ENCODE measurements at regions not wholly inside any gene's neighbourhood (a gene's known extent, or its start where the extent isn't known, plus 50 kb on each side); places are given as distances from the start of the nearest gene placed in this dataset.

GRCh38 chr11:110829873-110830272 lies 117.6 kb upstream of the ARHGAP20 start (continued):
- TF ChIP-seq ARID4B (CRISPR knock-in tag; IDR thresholded peaks at IDR 0.05; ENCODE audit: borderline replicate concordance) (no peak), RELA (CRISPR knock-in tag; IDR thresholded peaks at IDR 0.05; ENCODE audit: borderline replicate concordance) (no peak), ZMAT4 (CRISPR knock-in tag; IDR thresholded peaks at IDR 0.05) (no peak), ZNF671 (CRISPR knock-in tag; IDR thresholded peaks at IDR 0.05) (no peak)

GRCh38 chr11:110828086-110828485 lies 115.8 kb upstream of the ARHGAP20 start:
- Mint-ChIP-seq H3K9me3 (no peaks in the 10 kb centered on the region), H3K36me3 (no peaks in the 10 kb centered on the region), H3K27ac (no peak overlapping the region), H3K4me3 (no peak overlapping the region), H3K27me3 (ENCODE audit: low read depth) (no peaks in the 10 kb centered on the region), H3K4me1 (peaks cover 20% of the 10 kb centered on the region)
- ATAC-seq, result no peak
- ChIA-PET POLR2A (no interaction called here), CTCF (no interaction called here)
- TF ChIP-seq ZNF317 (CRISPR knock-in tag; IDR thresholded peaks at IDR 0.05; ENCODE audit: borderline replicate concordance, low read depth), result no peak
- TF ChIP-seq E2F4 (CRISPR knock-in tag; IDR thresholded peaks at IDR 0.05; ENCODE audit: borderline replicate concordance, low read depth), result no peak
- TF ChIP-seq RELA (CRISPR knock-in tag; IDR thresholded peaks at IDR 0.05; ENCODE audit: borderline replicate concordance), result no peak
- TF ChIP-seq ATF2 (CRISPR knock-in tag; IDR thresholded peaks at IDR 0.05; ENCODE audit: borderline replicate concordance, low read depth), result no peak
- no peak for TF ChIP-seq SOX15 (CRISPR knock-in tag; IDR thresholded peaks at IDR 0.05)
- TF ChIP-seq ESRRA (CRISPR knock-in tag; IDR thresholded peaks at IDR 0.05; ENCODE audit: borderline replicate concordance), result no peak
- TF ChIP-seq MLX (CRISPR knock-in tag; IDR thresholded peaks at IDR 0.05), result no peak
- no peak for TF ChIP-seq ZBTB21 (CRISPR knock-in tag; IDR thresholded peaks at IDR 0.05; ENCODE audit: borderline replicate concordance)
- no peak for TF ChIP-seq OVOL2 (CRISPR knock-in tag; IDR thresholded peaks at IDR 0.05; ENCODE audit: borderline replicate concordance)
- TF ChIP-seq IRF2 (CRISPR knock-in tag; IDR thresholded peaks at IDR 0.05; ENCODE audit: borderline replicate concordance, low read depth), result no peak
- TF ChIP-seq TP53 (CRISPR knock-in tag; IDR thresholded peaks at IDR 0.05), result no peak
- TF ChIP-seq FOXK1 (CRISPR knock-in tag; IDR thresholded peaks at IDR 0.05), result no peak
- TF ChIP-seq ZNF263 (CRISPR knock-in tag; IDR thresholded peaks at IDR 0.05; ENCODE audit: low read depth), result no peak
- TF ChIP-seq ZMAT4 (CRISPR knock-in tag; IDR thresholded peaks at IDR 0.05), result no peak
- no peak for TF ChIP-seq AR (CRISPR knock-in tag; IDR thresholded peaks at IDR 0.05)
- no peak for TF ChIP-seq FOXP1 (CRISPR knock-in tag; IDR thresholded peaks at IDR 0.05; ENCODE audit: borderline replicate concordance)
- no peak for DNase-seq (ENCODE audit: low spot score)
